NOMO-1 treated with dmso at 0.1 percent for 144 hours (cell line): ENCODE measurements at regions not wholly inside any gene's neighbourhood (a gene's known extent, or its start where the extent isn't known, plus 50 kb on each side); places are given as distances from the start of the nearest gene placed in this dataset.
A peak's percentile ranks its signal among the peaks of the same experiment; 100 is the strongest.
"Not testable (repeated sequence)": the region's sequence is repeated elsewhere in the genome, so short reads cannot be mapped to it uniquely, and the experiment has no call there.

ENCODE experiments used
- DNase-seq: peaks from one replicate; lab custom pipeline; 2025; ENCODE audit not compliant: unreplicated experiment; lab: John Stamatoyannopoulos, UW

- DNase-seq, result no peak
These were observed 289.7 kb upstream of the ANXA10 start for GRCh38 chr4:167802463-167803212.

GRCh38 chr4:167811958-167812357, 280.4 kb upstream of the ANXA10 start:
- DNase-seq, result no peak

- peak; percentile 31 for DNase-seq
These were observed 266.1 kb upstream of the ANXA10 start for GRCh38 chr4:167826281-167826680.

DNA sequence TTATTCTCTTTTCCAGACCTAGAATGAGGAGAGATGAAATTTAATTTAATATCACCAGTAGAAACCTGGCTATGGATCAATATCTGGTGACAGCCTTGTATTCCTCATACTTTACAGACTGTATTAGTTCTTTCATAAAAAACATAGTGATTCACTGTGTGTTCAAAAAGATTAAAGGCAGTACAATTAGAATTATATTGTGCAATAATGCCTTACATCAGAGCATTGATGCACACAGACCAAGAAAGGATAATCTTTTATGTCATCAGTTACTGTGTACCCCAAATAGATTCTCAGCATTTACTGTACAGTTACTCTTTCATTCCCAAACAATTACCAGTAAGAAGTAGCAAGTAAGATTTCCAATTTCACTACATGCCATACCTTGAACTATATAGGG, 260.5 kb upstream of the ANXA10 start:
- DNase-seq, result no peak

DNA sequence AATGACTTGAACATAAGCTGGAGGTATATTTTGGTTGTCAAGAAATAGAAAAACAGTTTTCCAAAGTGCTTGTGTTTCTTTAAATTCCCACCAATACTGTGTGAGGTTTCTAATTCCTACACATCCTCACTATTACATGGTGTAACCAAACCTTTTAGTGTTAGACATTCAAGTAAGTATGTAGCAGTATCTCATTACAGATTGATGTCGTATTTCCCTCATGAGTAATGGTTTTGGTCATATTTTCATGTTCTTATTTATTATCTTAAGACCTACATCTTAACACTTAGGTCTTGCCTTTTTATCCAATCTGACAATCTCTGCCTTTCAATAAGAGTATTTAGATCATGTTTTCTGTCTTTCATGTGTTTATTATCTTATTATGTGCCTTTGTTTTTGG, 253.7 kb upstream of the ANXA10 start:
- DNase-seq, result no peak

- DNase-seq, result no peak
These were observed 249.8 kb upstream of the ANXA10 start for GRCh38 chr4:167842487-167842886.

GRCh38 chr4:167854881-167855280, 237.5 kb upstream of the ANXA10 start:
- DNase-seq, result no peak

DNA sequence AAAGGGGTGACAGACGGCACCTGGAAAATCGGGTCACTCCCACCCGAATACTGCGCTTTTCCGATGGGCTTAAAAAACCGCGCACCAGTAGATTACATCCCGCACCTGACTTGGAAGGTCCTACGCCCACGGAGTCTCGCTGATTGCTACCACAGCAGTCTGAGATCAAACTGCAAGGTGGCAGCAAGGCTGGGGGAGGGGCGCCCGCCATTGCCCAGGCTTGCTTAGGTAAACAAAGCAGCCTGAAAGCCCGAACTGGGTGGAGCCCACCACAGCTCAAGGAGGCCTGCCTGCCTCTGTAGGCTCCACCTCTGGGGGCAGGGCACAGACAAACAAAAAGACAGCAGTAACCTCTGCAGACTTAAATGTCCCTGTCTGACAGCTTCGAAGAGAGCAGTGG, 234.2 kb upstream of the ANXA10 start:
- DNase-seq, result not testable (repeated sequence)

GRCh38 chr4:167867191-167867590, 225.1 kb upstream of the ANXA10 start:
- DNase-seq, result no peak

DNA sequence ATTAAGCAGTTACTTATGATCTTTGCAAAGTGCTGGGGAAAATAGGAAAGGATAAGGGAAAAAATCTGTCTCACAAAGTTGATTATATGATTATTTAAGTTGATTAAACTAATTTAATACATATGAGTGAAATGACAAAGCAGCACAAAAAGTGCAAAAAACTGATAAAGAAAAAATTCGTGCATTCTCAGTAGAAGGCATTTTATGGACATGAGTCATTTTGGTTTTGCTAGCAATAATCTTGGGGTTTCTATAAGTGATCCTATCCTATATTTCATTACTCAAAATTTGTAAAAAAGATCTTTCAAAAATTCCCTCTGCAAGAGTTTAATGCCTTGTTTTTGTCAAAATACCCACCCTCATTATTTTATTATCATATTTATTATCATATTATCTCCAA, 224.2 kb upstream of the ANXA10 start:
- DNase-seq, result no peak

DNA sequence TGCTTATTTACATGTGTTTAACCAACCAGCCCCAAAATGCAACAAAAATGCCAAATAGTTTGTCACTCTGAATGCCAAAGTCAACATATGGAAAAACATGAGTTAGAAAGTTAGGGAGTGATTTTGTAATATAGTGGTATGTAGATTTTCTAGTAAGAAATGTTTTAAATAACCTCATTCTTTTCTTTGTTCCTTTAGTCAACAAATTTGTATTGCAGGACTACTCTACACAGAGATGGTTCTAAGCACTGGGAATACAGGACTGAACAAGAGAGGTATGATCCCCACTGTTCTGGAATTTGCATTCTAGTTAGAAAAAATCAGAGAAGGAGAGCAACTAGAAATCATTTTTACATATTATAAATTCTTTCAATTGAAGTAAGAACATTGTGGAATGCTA, 218.8 kb upstream of the ANXA10 start:
- no peak for DNase-seq

DNA sequence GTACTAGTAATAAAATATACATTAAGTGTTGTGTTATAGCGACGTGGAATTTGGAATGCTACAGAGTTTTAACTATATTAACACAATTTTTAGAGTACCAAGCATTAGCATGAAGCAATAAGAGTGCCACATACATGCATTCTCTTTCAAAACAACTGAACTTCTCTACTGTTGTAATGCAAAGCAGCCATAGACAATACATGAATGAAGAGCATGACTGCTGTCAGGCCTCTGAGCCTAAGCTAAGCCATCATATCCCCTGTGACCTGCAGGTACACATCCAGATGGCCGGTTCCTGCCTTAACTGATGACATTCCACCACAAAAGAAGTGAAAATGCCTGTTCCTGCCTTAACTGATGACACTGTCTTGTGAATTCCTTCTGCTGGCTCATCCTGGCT, 216.2 kb upstream of the ANXA10 start:
- not testable (repeated sequence) for DNase-seq

DNA sequence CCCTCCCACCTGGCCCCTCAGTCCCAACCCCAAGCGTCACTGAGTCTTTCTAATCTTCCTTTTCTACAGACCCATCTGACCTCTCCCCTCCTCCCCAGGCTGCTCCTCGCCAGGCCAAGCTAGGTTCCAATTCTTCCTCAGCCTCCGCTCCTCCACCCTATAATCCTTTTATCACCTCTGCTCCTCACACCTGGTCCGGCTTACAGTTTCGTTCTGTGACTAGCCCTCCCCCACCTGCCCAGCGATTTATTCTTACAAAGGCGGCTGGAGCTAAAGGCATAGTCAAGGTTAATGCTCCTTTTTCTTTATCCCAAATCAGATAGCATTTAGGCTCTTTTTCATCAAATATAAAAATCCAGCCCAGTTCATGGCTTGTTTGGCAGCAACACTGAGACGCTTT, 214.5 kb upstream of the ANXA10 start:
- DNase-seq, result not testable (repeated sequence)

DNA sequence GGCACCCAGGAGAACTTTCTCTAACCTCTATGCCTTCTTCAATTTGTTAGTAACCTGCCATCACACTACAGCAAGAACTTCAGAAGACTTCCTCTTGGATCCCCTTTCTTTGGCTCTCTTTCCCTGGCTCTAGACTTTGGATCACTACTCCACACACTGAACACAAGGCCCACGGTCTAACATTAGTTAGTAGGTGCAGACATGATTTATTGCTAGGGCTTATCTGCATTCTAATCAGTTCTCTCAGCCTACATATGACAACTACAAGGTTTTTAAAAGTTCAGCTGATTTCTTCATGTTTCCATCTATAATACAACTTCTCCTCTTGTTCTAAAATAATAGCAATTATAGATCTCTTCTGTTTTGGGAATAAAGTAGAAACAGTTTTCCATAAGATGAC, 209.1 kb upstream of the ANXA10 start:
- DNase-seq, result no peak

- DNase-seq, result no peak
These were observed 207.3 kb upstream of the ANXA10 start for GRCh38 chr4:167885071-167885470.

DNA sequence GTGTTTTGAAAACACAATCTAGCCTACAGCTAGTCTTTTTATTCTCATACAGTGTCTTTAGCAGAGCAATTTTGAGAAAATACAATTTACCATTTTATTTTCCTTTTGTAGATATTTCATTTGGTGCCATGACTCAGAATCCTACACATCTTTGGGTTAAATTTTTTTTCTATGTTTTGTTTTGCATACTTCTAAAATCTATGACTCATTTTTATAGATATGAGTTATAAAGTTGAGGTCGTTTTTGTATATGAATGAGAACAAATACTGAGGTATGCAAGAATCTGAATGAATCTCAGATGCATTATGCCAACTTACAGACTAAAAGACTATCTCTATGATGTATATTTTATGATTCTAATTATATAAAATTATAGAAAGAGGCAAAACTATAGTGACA, 206.5 kb upstream of the ANXA10 start:
- DNase-seq, result no peak

DNA sequence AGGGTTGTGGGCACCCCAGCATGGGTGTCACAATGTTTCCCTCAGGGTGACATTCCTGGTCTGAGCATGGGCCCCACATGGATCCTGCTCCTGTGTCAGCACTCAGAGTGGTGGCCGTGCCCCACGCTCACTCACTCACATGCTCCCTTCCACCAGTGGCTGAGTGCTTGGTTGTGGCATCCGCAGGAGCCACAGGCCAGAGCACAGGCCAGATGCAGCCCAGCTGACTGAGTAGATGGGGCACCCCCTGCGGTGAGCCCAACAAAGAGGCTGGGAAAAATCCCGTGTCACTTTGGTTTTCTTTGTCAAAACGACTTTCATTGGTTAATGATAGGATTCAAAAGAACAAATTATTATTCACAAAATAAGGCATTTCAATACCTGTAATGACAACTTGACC, 204.6 kb upstream of the ANXA10 start:
- no peak for DNase-seq

DNA sequence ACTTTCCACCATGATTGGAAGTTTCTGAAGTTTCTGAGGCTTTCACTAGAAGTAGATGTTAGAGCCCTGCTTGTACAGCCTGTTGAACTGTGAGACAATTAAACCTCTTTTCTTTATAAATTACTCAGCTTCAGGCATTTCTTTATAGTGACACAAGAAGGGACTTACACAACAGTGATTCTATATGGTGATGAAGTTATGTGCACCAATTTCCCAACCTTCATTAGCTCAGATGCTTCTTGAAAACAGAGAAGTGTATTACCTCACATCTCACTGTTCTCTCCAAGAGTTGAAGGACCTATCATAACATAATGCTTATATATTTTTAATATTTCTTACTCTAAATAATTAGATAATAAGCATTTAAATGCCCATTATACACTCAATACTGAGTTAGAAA, 202.1 kb upstream of the ANXA10 start:
- DNase-seq, result no peak

- DNase-seq, result no peak
These were observed 198.8 kb upstream of the ANXA10 start for GRCh38 chr4:167893531-167893930.

DNA sequence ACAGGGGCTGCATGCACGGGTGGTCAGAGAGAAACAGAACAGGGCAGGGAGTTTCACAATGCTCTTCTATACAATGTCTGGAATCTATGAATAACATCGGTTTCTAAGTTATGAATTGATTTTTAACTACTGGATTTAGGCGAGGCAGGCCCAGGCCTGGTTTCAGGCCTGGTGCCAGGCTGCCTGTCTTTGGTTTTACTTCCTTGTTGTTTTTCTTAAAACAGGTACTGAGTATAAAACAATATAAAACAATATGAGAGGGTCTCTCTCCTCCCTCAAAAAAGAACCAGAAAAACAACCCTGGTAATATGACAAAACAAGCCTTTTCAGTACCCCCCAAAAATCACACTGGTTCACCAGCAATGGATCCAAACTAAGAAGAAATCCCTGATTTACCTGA, 196.1 kb upstream of the ANXA10 start:
- DNase-seq, result not testable (repeated sequence)

GRCh38 chr4:167897116-167897515, 195.2 kb upstream of the ANXA10 start:
- DNase-seq, result no peak

- DNase-seq, result no peak
These were observed 189.0 kb upstream of the ANXA10 start for GRCh38 chr4:167903291-167903721.

DNA sequence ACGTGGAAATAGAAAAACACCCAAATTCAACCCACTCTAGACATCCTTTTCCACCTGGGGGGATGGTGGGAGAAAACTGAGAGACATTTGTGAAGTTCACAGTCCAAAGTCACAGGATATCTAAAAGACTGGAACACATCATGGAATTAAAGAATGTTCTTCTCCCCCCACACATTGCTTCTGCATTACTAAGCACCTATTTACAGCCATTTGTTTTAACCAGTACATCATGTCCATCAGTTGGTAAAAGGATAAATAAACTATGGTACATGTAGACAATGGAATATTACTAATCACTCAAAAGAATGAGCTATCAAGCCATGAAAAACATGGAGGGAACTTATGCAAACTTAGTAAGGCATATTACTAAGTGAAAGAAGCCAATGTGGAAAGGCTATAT, 185.5 kb upstream of the ANXA10 start:
- no peak for DNase-seq
